ENCODE measurements at regions not wholly inside any gene's neighbourhood (a gene's known extent, or its start where the extent isn't known, plus 50 kb on each side); places are given as distances from the start of the nearest gene placed in this dataset.
A peak's percentile ranks its signal among the peaks of the same experiment; 100 is the strongest.
"Not testable (repeated sequence)": the region's sequence is repeated elsewhere in the genome, so short reads cannot be mapped to it uniquely, and the experiment has no call there.

GRCh38 chr3:90180096-90180495 lies 1072.7 kb downstream of the EPHA3 start:
- no peaks in the 10 kb centered on the region for H4K20me1 ChIP-seq (ENCODE audit: insufficient read depth, low read length)
- no peaks in the 10 kb centered on the region for H3K4me1 ChIP-seq (ENCODE audit: low read length)
- H3K4me3 ChIP-seq (ENCODE audit: low read length): no peak overlapping the region
- TF ChIP-seq EZH2phosphoT487 (IDR thresholded peaks at IDR 0.05; ENCODE audit: low read depth): no peak
- H3K9ac ChIP-seq (ENCODE audit: low read length): no peak overlapping the region
- no peak overlapping the region for H3K27ac ChIP-seq (ENCODE audit: low read length)
- no peak overlapping the region for H3K4me2 ChIP-seq (ENCODE audit: low read length)
- no peaks in the 10 kb centered on the region for H3K79me2 ChIP-seq (ENCODE audit: low read length)
- H2AFZ ChIP-seq (ENCODE audit: low read depth, low read length): no peak overlapping the region
- H3K9me3 ChIP-seq (ENCODE audit: insufficient read depth, low read length): no peaks in the 10 kb centered on the region
- H3K27me3 ChIP-seq (ENCODE audit: low read depth, low read length): no peaks in the 10 kb centered on the region
- no peaks in the 10 kb centered on the region for H3K36me3 ChIP-seq (replicated peaks; ENCODE audit: low read depth, low read length)

DNA sequence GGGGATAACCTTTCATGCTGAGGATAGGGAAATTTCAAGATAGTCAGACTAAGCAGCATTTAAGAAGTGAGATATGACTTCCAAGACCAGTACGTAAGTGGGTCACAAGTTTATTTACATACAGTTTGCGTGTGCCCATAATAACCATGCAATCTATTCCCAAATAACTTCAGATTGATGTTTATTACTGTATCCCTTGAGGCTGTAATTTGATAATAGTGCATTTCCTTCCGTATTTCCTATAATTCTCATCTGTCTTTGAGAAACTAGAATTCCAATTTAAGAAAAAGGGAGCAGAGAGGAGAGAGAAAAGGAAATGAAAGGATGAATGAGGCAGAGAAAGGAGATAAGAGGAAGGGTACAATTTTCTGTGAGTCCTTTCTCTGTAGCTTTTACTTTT lies 1073.1 kb downstream of the EPHA3 start:
- no peak overlapping the region for H2AFZ ChIP-seq (ENCODE audit: low read depth, low read length)
- H3K9me3 ChIP-seq (ENCODE audit: insufficient read depth, low read length): no peaks in the 10 kb centered on the region
- H3K4me3 ChIP-seq (ENCODE audit: low read length): no peak overlapping the region
- H3K36me3 ChIP-seq (replicated peaks; ENCODE audit: low read depth, low read length): no peaks in the 10 kb centered on the region
- no peak for TF ChIP-seq EZH2phosphoT487 (IDR thresholded peaks at IDR 0.05; ENCODE audit: low read depth)
- H3K4me1 ChIP-seq (ENCODE audit: low read length): no peaks in the 10 kb centered on the region
- no peak overlapping the region for H3K4me2 ChIP-seq (ENCODE audit: low read length)
- no peaks in the 10 kb centered on the region for H3K79me2 ChIP-seq (ENCODE audit: low read length)
- no peak overlapping the region for H3K9ac ChIP-seq (ENCODE audit: low read length)
- no peak overlapping the region for H3K27ac ChIP-seq (ENCODE audit: low read length)
- H4K20me1 ChIP-seq (ENCODE audit: insufficient read depth, low read length): no peaks in the 10 kb centered on the region
- H3K27me3 ChIP-seq (ENCODE audit: low read depth, low read length): no peaks in the 10 kb centered on the region

DNA sequence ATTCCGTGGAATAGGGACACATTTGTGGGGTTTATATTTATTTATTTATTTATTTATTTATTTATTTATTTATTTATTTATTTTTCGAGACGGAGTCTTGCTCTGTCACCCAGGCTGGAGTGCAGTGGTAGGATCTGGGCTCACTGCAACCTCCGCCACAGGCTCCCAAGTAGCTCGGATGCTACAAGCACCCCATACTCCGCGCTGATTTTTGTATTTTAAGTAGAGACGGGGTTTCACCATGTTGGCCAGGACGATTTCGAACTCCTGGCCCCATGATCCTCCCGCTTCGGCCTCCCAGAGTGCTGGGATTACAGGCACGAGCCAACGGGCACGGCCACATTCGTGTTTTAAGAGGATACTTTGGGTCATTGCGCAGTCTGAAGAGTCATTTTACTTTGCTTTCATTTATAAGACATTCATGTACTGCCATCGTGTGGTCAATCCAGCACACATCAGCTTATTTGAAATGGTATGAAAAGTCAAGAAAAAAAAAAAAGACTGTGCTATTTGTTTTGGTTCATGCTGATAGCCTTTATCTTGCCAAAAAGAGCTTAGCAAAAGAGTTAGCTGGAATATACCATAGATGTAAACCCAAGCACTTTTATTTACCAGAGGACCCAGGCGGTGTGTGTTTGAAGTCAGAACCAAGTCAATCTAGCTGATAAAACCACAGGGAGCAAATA lies 1075.0 kb downstream of the EPHA3 start:
- H3K4me2 ChIP-seq (ENCODE audit: low read length): peak overlapping the region; percentile 84
- H3K4me1 ChIP-seq (ENCODE audit: low read length); H3K9me3 ChIP-seq (ENCODE audit: insufficient read depth, low read length); H3K27me3 ChIP-seq (ENCODE audit: low read depth, low read length); H4K20me1 ChIP-seq (ENCODE audit: insufficient read depth, low read length); H3K36me3 ChIP-seq (replicated peaks; ENCODE audit: low read depth, low read length); H3K27ac ChIP-seq (ENCODE audit: low read length); H3K79me2 ChIP-seq (ENCODE audit: low read length): not testable (repeated sequence)
- H3K9ac ChIP-seq (ENCODE audit: low read length): peak overlapping the region; percentile 44; the same call in 1 of the 2 replicates
- TF ChIP-seq CTCF (IDR thresholded peaks at IDR 0.05; ENCODE audit: low read depth, low read length): peak; percentile 52
- H3K4me3 ChIP-seq (ENCODE audit: low read length): peak overlapping the region; percentile 75
- H2AFZ ChIP-seq (ENCODE audit: low read depth, low read length): peak overlapping the region; percentile 95

DNA sequence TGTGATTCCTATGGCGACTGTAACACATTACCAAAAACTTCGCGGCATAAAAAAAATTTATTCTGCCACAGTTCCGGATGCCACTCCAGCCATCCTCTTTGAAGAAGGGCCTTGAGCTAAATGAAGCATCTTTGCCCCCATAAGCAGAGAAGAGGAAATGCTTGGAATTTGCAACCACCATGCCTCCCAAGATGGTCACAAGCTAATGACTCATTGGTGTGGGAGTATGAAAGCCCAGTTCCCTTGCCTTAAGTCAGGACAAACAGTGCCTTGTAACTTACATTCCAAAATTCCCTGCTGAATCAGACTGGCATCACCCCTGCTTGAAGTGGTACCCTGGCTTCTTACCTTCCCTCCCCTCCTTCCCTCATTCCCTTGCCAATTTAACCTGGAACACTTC lies 1077.4 kb downstream of the EPHA3 start:
- H3K36me3 ChIP-seq (replicated peaks; ENCODE audit: low read depth, low read length): no peaks in the 10 kb centered on the region
- no peaks in the 10 kb centered on the region for H3K27me3 ChIP-seq (ENCODE audit: low read depth, low read length)
- H3K79me2 ChIP-seq (ENCODE audit: low read length): no peaks in the 10 kb centered on the region
- H4K20me1 ChIP-seq (ENCODE audit: insufficient read depth, low read length): no peaks in the 10 kb centered on the region
- no peak overlapping the region for H2AFZ ChIP-seq (ENCODE audit: low read depth, low read length)
- TF ChIP-seq CTCF (IDR thresholded peaks at IDR 0.05; ENCODE audit: low read depth, low read length) (no peak), EZH2phosphoT487 (IDR thresholded peaks at IDR 0.05; ENCODE audit: low read depth) (no peak)
- no peak overlapping the region for H3K4me2 ChIP-seq (ENCODE audit: low read length)
- no peaks in the 10 kb centered on the region for H3K9me3 ChIP-seq (ENCODE audit: insufficient read depth, low read length)
- H3K9ac ChIP-seq (ENCODE audit: low read length): no peak overlapping the region
- H3K27ac ChIP-seq (ENCODE audit: low read length): no peak overlapping the region
- H3K4me1 ChIP-seq (ENCODE audit: low read length): no peaks in the 10 kb centered on the region
- H3K4me3 ChIP-seq (ENCODE audit: low read length): no peak overlapping the region

DNA sequence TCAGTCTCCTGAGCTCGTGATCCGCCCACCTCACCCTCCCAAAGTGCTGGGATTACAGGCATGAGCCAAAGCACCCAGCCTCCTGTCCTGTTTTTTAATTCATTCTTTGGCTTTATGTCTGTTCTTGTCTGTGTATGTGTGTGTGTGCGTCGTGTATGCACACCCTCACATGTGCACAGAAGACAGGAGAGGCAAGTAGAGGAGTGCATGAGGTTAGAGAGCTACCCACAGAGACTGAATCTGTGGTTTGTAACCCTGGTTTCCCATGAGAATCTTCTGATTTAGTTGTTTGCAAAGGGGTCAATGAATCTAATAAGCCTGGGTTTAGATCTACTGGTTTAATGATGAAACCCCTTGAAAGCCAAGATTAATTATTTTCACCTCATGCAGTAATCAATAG lies 1090.0 kb downstream of the EPHA3 start:
- not testable (repeated sequence) for H3K27me3 ChIP-seq (ENCODE audit: low read depth, low read length); H3K27ac ChIP-seq (ENCODE audit: low read length); H3K4me2 ChIP-seq (ENCODE audit: low read length); H4K20me1 ChIP-seq (ENCODE audit: insufficient read depth, low read length); H3K4me1 ChIP-seq (ENCODE audit: low read length); H2AFZ ChIP-seq (ENCODE audit: low read depth, low read length); H3K4me3 ChIP-seq (ENCODE audit: low read length); H3K36me3 ChIP-seq (replicated peaks; ENCODE audit: low read depth, low read length); H3K9ac ChIP-seq (ENCODE audit: low read length); H3K79me2 ChIP-seq (ENCODE audit: low read length); H3K9me3 ChIP-seq (ENCODE audit: insufficient read depth, low read length)

DNA sequence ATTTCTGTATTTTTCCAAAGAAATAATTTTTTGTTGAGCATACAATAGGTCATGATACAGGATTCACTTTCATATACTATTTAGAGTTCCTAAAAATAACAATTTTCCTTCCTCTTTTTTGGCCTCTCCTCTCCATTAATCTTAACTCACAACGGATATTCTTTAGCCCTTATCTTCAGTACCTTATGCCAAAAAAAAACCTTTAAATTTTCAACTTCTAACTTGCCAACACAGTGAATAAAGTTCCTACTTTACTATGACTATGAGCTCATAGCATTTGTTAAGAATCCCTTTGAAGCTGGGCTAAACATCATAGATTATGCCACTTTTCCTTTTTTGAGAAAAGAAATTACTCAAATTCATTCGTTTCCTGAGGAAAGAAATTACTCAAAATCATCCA lies 1095.5 kb downstream of the EPHA3 start:
- not testable (repeated sequence) for H3K27me3 ChIP-seq (ENCODE audit: low read depth, low read length); H3K4me1 ChIP-seq (ENCODE audit: low read length); H3K9ac ChIP-seq (ENCODE audit: low read length); H2AFZ ChIP-seq (ENCODE audit: low read depth, low read length); H3K4me2 ChIP-seq (ENCODE audit: low read length); H3K4me3 ChIP-seq (ENCODE audit: low read length); H4K20me1 ChIP-seq (ENCODE audit: insufficient read depth, low read length); H3K79me2 ChIP-seq (ENCODE audit: low read length); H3K27ac ChIP-seq (ENCODE audit: low read length); H3K36me3 ChIP-seq (replicated peaks; ENCODE audit: low read depth, low read length); H3K9me3 ChIP-seq (ENCODE audit: insufficient read depth, low read length)

GRCh38 chr3:90206482-90206881 lies 1099.1 kb downstream of the EPHA3 start:
- not testable (repeated sequence) for H2AFZ ChIP-seq (ENCODE audit: low read depth, low read length); H4K20me1 ChIP-seq (ENCODE audit: insufficient read depth, low read length); H3K9ac ChIP-seq (ENCODE audit: low read length); H3K9me3 ChIP-seq (ENCODE audit: insufficient read depth, low read length); H3K27ac ChIP-seq (ENCODE audit: low read length); H3K4me2 ChIP-seq (ENCODE audit: low read length); H3K79me2 ChIP-seq (ENCODE audit: low read length); H3K4me3 ChIP-seq (ENCODE audit: low read length); H3K36me3 ChIP-seq (replicated peaks; ENCODE audit: low read depth, low read length); H3K4me1 ChIP-seq (ENCODE audit: low read length); H3K27me3 ChIP-seq (ENCODE audit: low read depth, low read length)

- not testable (repeated sequence) for H3K9ac ChIP-seq (ENCODE audit: low read length); H3K79me2 ChIP-seq (ENCODE audit: low read length); H3K4me3 ChIP-seq (ENCODE audit: low read length); H4K20me1 ChIP-seq (ENCODE audit: insufficient read depth, low read length); H3K27ac ChIP-seq (ENCODE audit: low read length); H3K4me2 ChIP-seq (ENCODE audit: low read length); H3K9me3 ChIP-seq (ENCODE audit: insufficient read depth, low read length); H3K36me3 ChIP-seq (replicated peaks; ENCODE audit: low read depth, low read length); H2AFZ ChIP-seq (ENCODE audit: low read depth, low read length); H3K27me3 ChIP-seq (ENCODE audit: low read depth, low read length); H3K4me1 ChIP-seq (ENCODE audit: low read length)
Observed at GRCh38 chr3:90207353-90208097, 1100.1 kb downstream of the EPHA3 start.

Measured in OCI-LY3 (cell line).